Hepatocyte (in vitro differentiated cells): ENCODE measurements at regions not wholly inside any gene's neighbourhood (a gene's known extent, or its start where the extent isn't known, plus 50 kb on each side); places are given as distances from the start of the nearest gene placed in this dataset.
"Not testable (repeated sequence)": the region's sequence is repeated elsewhere in the genome, so short reads cannot be mapped to it uniquely, and the experiment has no call there.

Source experiments
- CTCF ChIP-seq: fragments of 200-600 bp; sonication (generic); IDR thresholded peaks from 2 replicates; pipeline ENCODE4 v1.5.1; 2016; ENCODE audit warnings: antibody characterized with exemption, mild to moderate bottlenecking; ENCODE audit not compliant: poor library complexity
- EZH2 ChIP-seq: fragments of 200-600 bp; sonication (generic); IDR thresholded peaks from 2 replicates; pipeline ENCODE4 v1.6.1; 2016; ENCODE audit warnings: antibody characterized with exemption, mild to moderate bottlenecking, borderline replicate concordance

GRCh38 chr1:227496045-227496444, 67.3 kb upstream of the ZNF678 start:
- not testable (repeated sequence) for TF ChIP-seq CTCF, EZH2
